NOMO-1 treated with dmso at 0.1 percent for 144 hours (cell line): ENCODE measurements at regions not wholly inside any gene's neighbourhood (a gene's known extent, or its start where the extent isn't known, plus 50 kb on each side); places are given as distances from the start of the nearest gene placed in this dataset.

Experiments
- DNase-seq: peaks from one replicate; lab custom pipeline; 2025; ENCODE audit not compliant: unreplicated experiment; lab: John Stamatoyannopoulos, UW

DNA sequence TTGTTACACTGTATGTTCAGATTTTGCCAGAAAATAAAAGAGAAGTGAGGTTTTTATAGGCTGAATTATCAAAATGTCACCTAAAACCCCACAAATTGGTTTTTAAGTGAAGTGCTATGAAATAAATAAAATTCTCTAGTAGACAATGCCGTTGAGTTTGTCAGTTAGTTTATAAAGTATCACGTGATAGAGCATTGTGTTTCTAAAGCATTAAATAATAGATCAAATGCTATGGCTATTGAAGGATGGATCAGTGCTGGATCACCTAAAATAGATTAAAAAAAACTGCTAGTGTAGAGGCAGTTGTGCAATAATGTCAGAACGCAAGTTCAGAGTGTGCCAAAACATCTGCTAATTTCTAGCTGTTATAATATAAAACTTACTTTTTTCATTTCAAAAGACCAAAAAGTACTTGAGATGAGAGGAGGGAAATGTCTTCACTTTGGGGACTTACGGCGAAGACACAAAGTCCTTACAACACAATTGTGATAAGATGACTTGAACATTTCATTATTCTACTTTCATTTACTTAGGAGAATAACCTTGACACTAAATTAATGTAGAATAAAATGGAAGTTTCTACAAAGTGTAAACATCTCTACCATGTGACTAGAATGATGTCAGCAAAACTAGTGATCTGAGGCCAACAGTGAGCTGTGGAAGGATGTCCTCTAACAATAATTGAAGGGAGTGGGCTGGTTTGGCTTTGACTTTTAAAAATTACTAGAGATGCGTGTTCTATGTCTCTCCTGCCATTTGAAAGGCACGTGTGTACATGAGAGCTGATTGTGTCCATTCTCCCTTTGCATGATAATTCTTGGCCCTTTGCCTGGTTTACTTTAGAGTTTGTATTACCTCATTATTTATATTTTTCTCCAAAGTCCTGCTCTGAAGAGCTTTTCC lies 154.4 kb upstream of the PDE3A start:
- DNase-seq, result no peak

DNA sequence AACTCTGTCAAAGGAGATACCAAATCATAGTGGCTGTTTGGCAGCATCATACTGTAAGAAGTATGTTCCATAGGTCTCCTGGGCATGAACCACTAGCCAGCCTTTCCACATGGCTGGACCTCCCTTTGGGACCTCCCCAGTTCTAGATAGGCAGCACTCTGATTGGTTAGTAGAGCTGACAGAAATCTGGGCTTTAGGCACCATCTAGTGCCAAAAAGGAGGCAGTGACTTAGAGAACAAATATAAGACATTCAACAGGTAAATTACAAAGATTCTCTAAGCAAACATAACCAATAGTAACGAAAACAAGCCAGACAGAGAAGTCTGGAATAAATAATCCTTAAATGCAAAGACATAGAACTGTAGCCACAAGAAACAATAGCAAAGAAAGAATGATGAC lies 148.0 kb upstream of the PDE3A start:
- DNase-seq, result peak; percentile 1

DNA sequence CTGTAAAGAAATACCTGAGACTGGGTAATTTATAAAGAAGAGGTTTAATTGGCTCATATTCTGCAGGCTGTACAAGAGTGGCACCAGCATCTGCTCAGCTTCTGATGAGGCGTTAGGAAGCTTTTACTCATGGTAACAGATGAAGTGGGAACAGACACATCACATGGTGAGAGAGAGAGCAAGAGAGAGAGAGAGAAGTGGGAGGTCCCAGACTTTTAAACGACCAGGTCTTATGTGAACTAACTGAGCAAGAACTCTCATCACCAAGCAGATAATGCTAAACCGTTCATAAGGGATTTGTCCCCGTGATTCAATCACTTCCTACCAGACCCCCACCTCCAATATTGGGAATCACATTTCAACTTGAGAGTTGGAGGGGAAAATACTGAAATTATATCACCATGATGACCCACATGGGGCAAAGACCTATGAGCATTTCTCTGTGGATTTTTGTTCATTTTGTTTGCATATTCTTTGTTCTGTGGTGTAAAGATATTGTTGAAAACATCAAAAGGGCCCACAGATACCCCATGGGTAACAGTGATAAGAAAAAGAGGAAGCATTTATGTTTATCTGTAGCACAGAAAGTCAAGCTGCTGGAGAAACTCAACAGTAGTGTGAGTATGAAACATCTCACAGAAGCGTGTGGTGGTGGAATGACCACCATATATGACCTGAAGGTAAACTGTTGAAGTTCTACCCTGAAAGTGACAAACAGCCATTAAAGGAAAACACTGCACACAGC lies 135.2 kb upstream of the PDE3A start:
- DNase-seq, result no peak

DNA sequence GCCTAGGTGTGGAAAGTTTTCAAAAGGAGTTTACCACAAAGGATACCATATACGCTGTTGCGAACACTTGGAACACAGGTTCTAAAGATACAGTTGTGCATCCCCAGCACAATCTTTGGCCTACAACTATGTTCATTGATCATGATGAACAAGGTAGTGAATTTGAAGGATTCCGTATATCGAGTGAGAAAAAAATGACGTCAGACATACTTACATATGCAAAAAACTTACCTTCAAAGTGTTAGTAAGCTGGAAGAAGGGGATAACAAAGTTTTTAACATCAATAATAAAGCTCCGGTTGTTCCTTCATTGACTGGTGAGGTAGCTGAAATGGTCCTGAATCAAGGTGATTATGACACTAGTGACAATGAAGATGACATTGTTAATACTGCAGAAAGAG lies 133.9 kb upstream of the PDE3A start:
- DNase-seq, result no peak

DNA sequence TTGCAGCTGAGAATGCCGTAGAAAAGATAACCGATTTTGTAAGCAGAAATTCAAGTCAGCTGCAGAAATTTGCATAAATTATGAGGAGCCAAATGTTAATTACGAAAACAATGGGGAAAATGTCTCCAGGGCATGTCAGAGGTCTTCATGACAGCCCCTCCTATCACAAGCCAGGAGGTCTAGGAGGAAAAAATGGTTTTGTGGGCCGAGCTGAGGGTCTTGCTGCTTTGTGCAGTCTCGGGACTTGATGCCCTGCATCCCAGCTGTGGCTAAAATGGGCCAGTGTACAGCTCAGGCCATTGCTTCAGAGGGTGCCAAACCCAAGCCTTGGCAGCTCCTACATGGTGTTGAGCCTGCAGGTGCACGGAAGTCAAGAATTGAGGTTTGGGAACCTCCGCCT lies 131.2 kb upstream of the PDE3A start:
- DNase-seq, result no peak

DNA sequence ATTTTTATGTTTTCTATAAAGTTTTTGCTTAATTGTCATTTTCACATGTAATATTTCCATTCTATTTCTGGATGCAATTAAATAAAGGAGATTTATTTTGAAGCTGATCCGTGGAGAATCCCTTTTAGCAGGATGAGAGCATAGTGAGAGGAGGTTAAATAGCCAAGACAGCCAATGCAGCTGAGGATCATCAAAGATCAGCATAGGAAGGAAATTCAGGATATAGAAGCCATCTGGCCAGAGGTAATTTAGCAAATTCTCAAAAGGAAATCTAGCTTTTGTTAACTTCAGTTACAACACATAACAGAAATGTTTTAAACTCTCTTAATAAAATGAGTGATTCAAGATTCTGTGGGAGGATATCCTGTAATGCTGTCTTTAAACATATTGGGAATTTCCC lies 122.8 kb upstream of the PDE3A start:
- DNase-seq, result no peak

DNA sequence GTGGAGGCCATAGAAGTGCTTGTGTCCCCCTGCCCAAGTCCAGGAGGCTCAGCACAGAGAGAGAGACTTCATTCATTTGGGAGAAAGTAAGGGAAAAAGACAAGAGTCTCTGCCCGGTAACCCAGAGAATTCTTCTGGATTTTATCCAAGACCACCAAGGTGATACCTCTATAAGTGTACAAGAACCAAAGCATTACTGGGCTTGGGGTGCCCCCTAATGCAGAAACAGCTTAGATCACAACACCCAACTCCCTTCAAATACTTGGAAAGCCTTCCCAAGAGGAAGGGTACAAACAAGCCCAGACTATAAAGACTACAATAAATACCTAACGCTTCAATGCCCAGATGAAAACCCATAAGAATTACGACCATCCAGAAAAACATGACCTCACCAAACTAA lies 119.7 kb upstream of the PDE3A start:
- DNase-seq, result no peak

DNA sequence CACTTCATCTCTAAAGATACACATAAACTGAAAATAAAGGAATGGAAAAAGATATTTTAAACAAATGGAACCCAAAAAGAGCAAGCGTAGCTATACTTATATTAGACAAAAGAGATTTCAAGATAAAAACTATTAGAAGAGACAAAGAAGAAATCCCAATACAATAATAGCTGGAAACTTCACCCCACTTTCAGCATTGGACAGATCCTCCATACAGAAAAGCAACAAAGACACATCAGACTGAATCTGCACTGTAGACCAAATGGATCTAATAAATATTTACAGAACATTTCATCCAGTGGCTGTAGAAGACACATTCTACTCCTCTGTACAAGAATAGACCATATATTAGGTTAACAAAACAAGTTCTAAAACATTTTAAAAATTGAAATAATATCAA lies 117.6 kb upstream of the PDE3A start:
- no peak for DNase-seq

DNA sequence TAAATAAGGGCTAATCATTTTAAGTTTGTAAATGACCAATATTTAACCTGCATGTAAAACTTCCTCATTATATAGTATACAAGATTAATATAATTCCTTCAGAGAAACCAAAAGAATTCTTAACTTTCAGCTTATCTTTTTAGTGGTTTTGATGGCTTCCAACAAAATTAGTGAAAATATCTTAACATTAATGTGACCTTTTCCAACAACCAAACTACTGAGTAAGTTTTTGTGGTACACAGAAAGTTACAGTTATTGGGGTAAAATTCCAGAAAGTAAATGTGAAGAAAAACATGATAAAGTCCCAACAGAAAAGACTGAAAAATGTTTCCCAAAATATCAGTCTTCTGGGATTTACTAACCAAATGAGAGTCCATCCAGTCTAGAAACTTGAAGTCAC lies 111.0 kb upstream of the PDE3A start:
- DNase-seq, result no peak

DNA sequence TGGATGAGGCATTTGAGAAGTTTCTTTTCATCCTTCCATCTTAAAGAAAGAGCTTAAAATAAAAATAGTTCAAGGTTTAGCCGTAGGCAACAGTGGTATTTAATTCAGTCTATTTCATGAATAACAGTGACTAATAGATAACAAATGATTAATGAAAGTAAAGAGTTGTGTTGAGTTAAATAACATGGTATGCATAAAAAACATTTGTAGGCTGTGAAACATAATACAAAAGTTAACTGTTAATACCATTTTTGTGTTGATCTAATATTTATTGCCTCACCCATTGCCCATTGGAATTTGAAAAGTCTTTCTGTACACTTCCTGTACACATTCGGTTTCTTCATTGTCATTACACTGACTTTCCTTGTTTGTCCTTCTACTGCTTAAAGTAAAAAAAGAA lies 108.6 kb upstream of the PDE3A start:
- DNase-seq, result no peak

DNA sequence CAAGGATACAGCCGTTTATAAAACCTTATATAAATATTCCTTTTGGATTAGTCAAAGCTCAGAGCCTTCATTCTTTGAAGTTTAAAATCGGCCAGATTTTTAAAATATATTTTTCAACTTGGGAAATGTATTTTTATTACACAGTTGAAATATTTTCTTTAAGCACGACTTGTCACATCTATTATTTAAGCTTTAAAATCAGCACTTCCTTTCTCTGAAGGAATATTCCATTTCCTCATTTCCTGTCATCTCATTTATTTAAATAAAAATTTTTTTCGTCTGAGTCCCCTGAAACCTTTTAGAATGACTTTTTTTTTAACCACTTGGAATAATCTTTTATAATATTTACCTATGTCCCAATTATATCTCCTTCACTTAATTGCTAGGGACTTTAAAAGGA lies 107.5 kb upstream of the PDE3A start:
- no peak for DNase-seq

DNA sequence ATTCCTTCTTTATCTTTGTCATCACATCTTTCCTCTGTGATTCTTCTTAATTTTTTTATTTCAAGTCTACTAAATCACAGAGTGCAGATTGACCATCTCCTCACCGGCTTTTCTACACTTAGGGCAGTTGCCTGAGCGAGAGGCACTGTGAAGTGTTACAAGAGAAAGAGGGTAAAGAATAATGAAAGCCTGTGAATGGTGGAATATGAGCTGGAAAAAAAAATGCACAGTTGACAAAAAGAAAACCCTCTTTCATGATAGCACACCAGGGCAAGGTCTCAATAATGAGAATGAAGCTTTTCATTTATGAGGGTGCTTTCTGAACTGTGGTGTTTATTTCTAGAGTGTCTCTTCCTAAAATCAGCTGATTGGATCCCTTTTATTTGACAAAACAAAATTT lies 106.2 kb upstream of the PDE3A start:
- DNase-seq, result no peak

DNA sequence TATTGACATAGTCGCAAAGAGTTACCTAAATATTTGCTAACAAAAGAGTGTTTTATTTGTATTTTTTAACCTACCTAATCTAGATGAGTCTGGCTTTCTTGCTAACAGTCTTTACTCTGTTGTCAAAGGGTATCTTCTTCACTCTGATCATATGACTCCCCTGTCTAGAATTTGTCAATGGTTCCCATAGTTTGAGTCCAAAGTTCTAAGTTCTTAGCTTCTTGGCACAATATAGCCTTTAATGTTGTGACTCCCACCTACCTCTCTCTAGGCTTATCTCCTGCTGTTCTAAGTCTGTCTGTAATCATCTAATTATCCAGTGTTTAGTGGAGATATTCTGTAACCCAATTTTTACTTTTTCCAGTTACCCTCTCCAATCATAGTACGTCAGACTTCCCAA lies 104.3 kb upstream of the PDE3A start:
- no peak for DNase-seq

DNA sequence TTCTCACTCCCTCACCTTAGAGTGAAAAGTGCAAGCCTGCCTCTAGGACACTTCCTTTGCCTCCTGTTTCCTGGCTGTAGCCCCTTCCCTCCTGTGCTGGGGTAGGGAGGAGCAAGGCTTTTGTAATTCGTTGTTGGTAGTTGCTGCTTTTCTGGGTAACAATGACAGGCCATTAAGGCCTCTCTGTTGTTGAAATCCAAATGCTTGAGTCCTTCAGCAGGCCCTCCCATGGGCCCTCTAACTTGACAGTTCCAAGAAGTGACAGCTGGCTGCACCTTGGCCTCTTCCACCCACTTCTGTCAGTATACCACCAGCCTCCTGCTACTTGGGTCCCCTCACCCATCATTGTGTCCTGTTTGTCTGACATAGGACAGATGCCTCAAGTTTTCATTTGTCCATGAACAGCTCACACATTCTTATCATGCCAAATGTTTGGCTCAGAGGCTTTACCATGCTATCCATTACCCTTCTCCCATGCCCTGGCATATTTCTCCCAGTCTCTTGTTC lies 103.7 kb upstream of the PDE3A start:
- DNase-seq, result no peak

DNA sequence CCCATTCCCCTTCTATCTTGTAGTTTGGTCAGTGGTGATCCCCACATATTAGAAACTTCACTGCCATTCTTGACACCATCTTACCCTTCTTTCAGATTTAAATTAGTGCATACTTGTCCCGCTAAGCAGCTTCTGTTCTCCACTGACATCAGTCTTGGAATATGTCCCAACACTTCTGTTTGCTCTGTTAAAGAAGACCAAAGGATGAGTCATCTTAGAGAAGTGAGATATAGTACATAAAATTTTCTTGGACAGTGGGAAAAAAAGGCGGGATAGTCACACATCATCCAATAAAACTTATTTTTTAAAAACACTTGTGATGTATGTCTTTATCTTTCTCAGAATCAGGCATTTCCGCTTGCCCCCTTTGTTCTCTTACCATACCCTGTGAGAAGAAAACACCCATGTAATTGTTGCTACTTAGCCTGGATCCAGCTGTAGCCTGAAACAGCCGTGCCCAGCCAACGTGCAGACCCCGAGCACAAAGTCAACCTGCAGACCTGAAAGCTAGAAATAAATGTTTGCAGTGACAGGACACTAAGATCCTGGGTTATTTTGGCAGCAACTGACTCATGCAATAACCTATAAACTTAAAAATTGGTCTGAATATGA lies 100.1 kb upstream of the PDE3A start:
- DNase-seq, result no peak

DNA sequence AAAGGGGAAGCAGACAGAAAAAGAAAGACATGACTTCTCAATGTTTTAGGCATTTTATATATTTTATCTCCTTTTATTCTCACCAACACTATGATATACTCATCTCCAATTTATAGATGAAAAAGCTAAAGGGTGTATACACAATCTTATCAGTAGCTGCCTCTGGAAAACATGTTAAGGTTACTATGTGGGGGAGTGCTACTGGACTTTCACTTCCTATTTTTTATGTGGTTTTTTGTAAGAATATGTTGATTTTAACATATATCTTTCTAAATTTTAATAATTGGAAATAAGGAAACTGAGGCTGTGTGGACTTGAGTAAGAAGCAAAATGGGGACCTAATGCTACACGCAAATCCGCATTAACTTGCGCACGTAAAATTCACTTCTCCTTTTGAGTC lies 99.6 kb upstream of the PDE3A start:
- DNase-seq, result no peak

DNA sequence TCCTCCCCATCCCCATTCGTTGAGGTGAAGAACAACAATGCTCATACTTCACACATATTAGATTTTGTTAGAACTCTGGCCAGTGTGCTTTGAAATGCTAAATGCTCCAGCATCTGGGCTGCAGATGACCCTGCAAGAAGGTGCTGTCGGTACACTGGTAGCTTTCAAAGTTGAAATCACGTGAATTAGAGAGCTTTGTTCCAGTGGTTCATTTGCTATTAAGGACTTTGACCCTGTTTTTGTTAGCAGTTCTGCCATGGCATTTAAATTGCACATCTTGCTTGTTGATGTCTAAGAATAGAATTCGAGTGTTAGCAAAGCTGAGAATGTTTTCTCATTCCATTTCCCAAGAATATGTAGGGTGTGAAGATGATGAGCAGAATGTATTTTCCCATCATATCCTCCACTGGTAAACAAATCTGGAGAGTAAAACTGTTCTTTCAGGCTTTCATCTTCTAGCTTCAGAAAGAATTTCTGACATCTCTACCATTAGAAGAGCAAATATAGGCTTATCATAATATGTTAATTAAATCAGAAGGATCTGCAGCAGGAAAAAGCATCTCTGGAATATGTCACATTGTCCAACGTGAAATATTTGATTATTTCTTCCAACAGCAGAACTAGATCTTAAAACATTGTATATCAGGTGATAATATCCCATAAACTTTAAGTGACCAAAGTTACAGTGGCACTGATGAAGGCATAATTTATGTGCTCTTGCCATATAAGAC lies 98.8 kb upstream of the PDE3A start:
- DNase-seq, result no peak

DNA sequence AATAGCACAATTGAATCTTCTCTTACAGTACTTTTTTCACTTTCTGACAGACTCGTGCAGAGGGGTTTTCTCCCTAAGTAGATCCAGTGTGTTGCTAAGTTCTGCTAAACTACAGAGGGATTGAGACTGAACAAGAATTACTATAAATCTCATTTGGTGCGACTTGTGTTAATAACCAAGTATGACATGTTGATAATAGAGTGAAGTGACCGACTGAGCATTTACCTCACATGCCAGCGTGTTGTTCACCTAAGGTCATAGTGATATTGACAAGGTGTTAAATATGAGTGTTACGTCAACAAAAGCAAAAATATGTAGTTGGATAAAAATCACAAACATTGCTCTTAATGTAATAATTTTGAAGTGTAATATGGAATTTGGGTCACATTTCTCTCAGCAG lies 97.8 kb upstream of the PDE3A start:
- DNase-seq, result no peak

DNA sequence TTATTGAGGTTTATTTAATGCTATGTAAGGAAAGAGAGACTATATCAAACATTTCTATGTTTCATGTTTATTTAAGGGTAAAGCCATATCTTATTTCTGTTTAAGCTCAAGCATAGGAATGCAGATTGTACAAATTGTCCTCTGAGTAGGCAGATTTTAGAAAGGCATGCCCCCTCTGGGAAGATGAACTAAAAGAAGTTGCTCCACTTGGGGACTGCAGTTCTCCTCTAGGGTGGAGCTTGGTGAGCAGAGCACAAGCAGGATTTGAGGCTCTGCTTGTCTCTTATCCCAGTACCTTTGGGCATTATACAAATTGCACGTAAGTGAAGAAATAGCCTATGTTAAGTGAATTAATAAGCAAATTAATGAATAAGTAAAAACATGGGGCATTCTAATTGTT lies 96.2 kb upstream of the PDE3A start:
- no peak for DNase-seq

DNA sequence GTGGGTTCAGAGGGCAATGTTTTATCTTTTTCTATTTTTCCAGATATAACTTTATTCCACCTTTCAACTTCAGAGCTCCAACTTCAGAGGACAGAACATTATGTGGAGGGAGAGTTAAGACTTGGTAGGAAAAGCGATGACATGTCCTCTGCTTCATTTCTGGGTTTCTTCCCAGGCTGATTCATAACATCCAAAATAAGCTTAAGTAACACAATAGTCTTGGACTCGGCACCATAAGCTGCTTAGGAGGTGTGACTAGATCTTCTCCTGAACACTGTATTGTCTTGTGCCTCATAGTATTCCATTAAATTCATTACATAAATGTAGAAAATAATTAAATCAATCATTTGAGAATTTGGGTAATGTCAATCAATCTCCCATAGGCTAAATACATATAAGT lies 95.5 kb upstream of the PDE3A start:
- DNase-seq, result no peak

DNA sequence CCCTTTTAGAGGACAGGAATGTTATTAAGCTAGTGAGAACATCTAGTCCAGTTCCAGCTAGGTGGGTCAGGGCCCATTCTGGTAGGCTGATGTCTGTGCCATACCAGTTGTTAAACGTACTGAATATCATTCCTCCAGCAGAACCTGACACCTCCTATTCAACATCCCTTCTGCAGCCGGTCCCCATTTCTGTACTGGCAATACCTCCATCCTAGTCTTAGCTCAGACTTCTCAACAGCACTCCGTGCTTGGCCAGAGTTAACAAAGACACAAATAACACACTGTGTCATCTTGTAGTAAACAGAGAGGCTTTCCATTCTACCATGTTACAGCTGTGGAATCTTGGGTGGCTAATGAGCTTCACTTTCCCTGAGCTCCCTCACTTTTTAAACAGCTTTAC lies 94.3 kb upstream of the PDE3A start:
- no peak for DNase-seq
